ENCODE measurements at regions not wholly inside any gene's neighbourhood (a gene's known extent, or its start where the extent isn't known, plus 50 kb on each side); places are given as distances from the start of the nearest gene placed in this dataset.

- no peaks in the 10 kb centered on the region for H3K4me1 ChIP-seq (replicated peaks in 1 of 4; ENCODE audit: control insufficient read depth in 3 of 4, insufficient read depth in 4 of 4, low read length in 3 of 4)
- H4K20me1 ChIP-seq (replicated peaks in 1 of 2; ENCODE audit: control insufficient read depth in 1 of 2, insufficient read depth in 2 of 2, low read length in 2 of 2): no peaks in the 10 kb centered on the region
- no peak overlapping the region for H3K9ac ChIP-seq (replicated peaks in 1 of 4; ENCODE audit: extremely low read depth in 1 of 4, low read depth in 3 of 4, low read length in 3 of 4)
These were observed 221.1 kb downstream of the RDH14 start for GRCh38 chr2:18339326-18339725.

More at GRCh38 chr2:18339326-18339725, 221.1 kb downstream of the RDH14 start:
- H2AK5ac ChIP-seq (ENCODE audit: low read depth, low read length): no peak overlapping the region
- H4K91ac ChIP-seq (replicated peaks; ENCODE audit: insufficient read length, low read length): no peak overlapping the region
- H3K56ac ChIP-seq (replicated peaks; ENCODE audit: insufficient read length, low read depth, low read length): no peak overlapping the region
- H3K14ac ChIP-seq (ENCODE audit: insufficient read length): no peak overlapping the region
- no peaks in the 10 kb centered on the region for H3K36me3 ChIP-seq (ENCODE audit: control insufficient read depth in 2 of 4, insufficient read depth in 4 of 4, low read length in 3 of 4)
- no peak overlapping the region for H2AFZ ChIP-seq (ENCODE audit: low read length)
- ChIA-PET CTCF (ENCODE audit: partially characterized antibody) (no interaction called here), POLR2A (ENCODE audit: partially characterized antibody) (no interaction called here)
- no peak for FAIRE-seq
- H3K27ac ChIP-seq (ENCODE audit: low read depth, low read length): no peak overlapping the region
- no peak overlapping the region for H2BK120ac ChIP-seq (replicated peaks; ENCODE audit: low read depth, low read length)
- no peak overlapping the region for H2BK12ac ChIP-seq (ENCODE audit: low read depth, low read length)
- H2BK15ac ChIP-seq (ENCODE audit: low read length): no peak overlapping the region
- H3K23ac ChIP-seq (ENCODE audit: insufficient read length): no peak overlapping the region
- H4K5ac ChIP-seq (ENCODE audit: insufficient read length, low read depth, low read length): no peak overlapping the region
- WGBS, 2 experiments (ENCODE audit: extremely low coverage in 1 of 2, insufficient coverage in 1 of 2, insufficient read length in 1 of 2, insufficient replicate concordance in 2 of 2, low coverage in 1 of 2, low lambda C conversion rate in 2 of 2, missing lambda C conversion rate in 1 of 2): 90% methylated on average over 1 of the region's 1 CpG; no CpG with 5 or more reads in 1 of the 2 experiments
- no peaks in the 10 kb centered on the region for H3K23me2 ChIP-seq (ENCODE audit: low read depth, low read length)
- H3K4me3 ChIP-seq (ENCODE audit: extremely low read depth in 1 of 4, insufficient read depth in 2 of 4, low read depth in 3 of 4, low read length in 4 of 4): no peak overlapping the region
- no peaks in the 10 kb centered on the region for H3K27me3 ChIP-seq (replicated peaks in 1 of 4; ENCODE audit: control insufficient read depth in 3 of 4, extremely low read depth in 1 of 4, insufficient read depth in 3 of 4, low read length in 3 of 4)
- no peak for DNase-seq (ENCODE audit: low read depth in 1 of 2, low spot score in 2 of 2)
- TF ChIP-seq KDM5A (IDR thresholded peaks at IDR 0.05; ENCODE audit: low read length): no peak
- no peak overlapping the region for H3K18ac ChIP-seq (ENCODE audit: extremely low read depth, low read length)
- 0 out of 4 replicates have a peak, but pooled peaks cover 0 to 3% of the 10 kb centered on the region in 2 experiments for H3K9me3 ChIP-seq (ENCODE audit: insufficient read depth in 2 of 2, low read depth in 1 of 2, low read length in 1 of 2)
- no peak overlapping the region for H4K8ac ChIP-seq (ENCODE audit: extremely low read depth, insufficient read depth, low read length)
- no peak overlapping the region for H2BK5ac ChIP-seq (ENCODE audit: low read depth, low read length)
- no peaks in the 10 kb centered on the region for H3K79me2 ChIP-seq (ENCODE audit: control insufficient read depth in 1 of 2, insufficient read depth in 2 of 2, low read length in 2 of 2)
- no peak overlapping the region for H2BK20ac ChIP-seq (ENCODE audit: low read length)
- no peak overlapping the region for H3K4me2 ChIP-seq (ENCODE audit: insufficient read depth in 1 of 2, low read depth in 2 of 2, low read length in 2 of 2)
- no peaks in the 10 kb centered on the region for H3K79me1 ChIP-seq (ENCODE audit: low read depth, low read length)
- H3K4ac ChIP-seq (replicated peaks; ENCODE audit: insufficient read length, low read depth, low read length): no peak overlapping the region
